Activated naive CD4-positive, alpha-beta T cell treated with anti-CD3 and anti-CD28 coated beads for 36 hours (primary cell): ENCODE measurements at regions not wholly inside any gene's neighbourhood (a gene's known extent, or its start where the extent isn't known, plus 50 kb on each side); places are given as distances from the start of the nearest gene placed in this dataset.
"Not testable (repeated sequence)": the region's sequence is repeated elsewhere in the genome, so short reads cannot be mapped to it uniquely, and the experiment has no call there.

Experiments
- CTCF ChIA-PET: fragments of 350-600 bp; sonication (Branson Sonifier 250); formaldehyde crosslinking; loops from one replicate; lab custom pipeline; 2021; ENCODE audit warnings: antibody characterized with exemption; lab: Charles Lee
- DNase-seq: peaks from one replicate; pipeline ENCODE4 v3.0.0-alpha.2; 2020
- H3K27ac Mint-ChIP-seq: one replicate; pipeline ENCODE4 v1.8.0; 2021; ENCODE audit warnings: mild to moderate bottlenecking, mixed read lengths
- H3K27me3 Mint-ChIP-seq: one replicate; pipeline ENCODE4 v1.8.0; 2021; ENCODE audit warnings: low read depth, mixed read lengths
- H3K36me3 Mint-ChIP-seq: one replicate; pipeline ENCODE4 v1.8.0; 2021; ENCODE audit warnings: low read depth, mixed read lengths
- H3K4me1 Mint-ChIP-seq: one replicate; pipeline ENCODE4 v1.8.0; 2021; ENCODE audit warnings: low read depth, mixed read lengths
- H3K4me3 Mint-ChIP-seq: one replicate; pipeline ENCODE4 v1.8.0; 2021; ENCODE audit warnings: mild to moderate bottlenecking, moderate library complexity, mixed read lengths
- H3K9me3 Mint-ChIP-seq: one replicate; pipeline ENCODE4 v1.8.0; 2021; ENCODE audit warnings: mixed read lengths
- intact Hi-C: fragments of 100-400 bp; cut with micrococcal nuclease; formaldehyde crosslinking; loops from one replicate; pipeline ENCODE4 v1.15.1; 2023

DNA sequence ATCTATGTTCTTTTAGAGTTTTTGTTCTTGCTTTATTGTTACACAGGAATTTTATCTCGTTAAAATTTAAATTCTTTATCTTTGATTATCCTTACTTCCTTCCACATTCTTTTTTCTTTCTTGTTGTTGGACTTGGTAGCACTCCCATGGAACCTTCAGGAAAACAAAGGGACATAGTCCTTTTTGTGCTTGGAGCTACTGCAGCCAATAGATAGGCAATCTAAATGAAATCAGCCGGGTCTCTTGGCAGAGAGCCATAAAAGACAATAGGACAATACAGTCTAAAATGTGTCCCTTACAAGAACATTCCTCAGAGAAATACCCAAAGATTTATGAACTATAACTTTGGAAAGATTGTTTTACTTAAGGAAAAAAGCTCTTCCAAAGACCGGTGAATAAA lies 548.1 kb upstream of the C9orf72 start:
- DNase-seq, result no peak
- no peaks in the 10 kb centered on the region for H3K9me3 Mint-ChIP-seq
- intact Hi-C loops, result no loop called here
- no peaks in the 10 kb centered on the region for H3K27me3 Mint-ChIP-seq
- H3K4me1 Mint-ChIP-seq, result no peaks in the 10 kb centered on the region
- H3K36me3 Mint-ChIP-seq, result no peaks in the 10 kb centered on the region
- no peak overlapping the region for H3K4me3 Mint-ChIP-seq
- CTCF ChIA-PET, result no interaction called here
- H3K27ac Mint-ChIP-seq, result no peak overlapping the region

DNA sequence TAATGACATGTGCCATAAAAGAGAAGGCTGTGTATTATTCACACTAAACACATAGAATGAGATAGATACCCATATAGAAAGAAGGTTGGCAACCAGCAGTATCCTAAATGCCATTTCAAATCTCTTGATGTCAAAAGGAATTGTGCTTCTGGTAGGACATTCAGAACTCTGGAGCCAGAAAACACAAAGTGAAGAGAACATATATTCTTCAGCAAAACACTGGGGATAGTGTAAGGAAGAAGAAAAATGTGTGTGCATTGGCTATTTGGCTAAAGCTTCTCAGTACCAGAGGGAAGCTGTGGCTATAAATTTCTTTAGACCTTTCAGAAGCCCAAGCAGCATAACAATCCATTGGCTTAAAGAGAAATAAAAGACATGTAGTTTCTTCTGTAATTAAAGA lies 551.6 kb upstream of the C9orf72 start:
- no peaks in the 10 kb centered on the region for H3K36me3 Mint-ChIP-seq
- no peaks in the 10 kb centered on the region for H3K9me3 Mint-ChIP-seq
- CTCF ChIA-PET, result no interaction called here
- DNase-seq, result no peak
- no peak overlapping the region for H3K4me3 Mint-ChIP-seq
- no peaks in the 10 kb centered on the region for H3K4me1 Mint-ChIP-seq
- intact Hi-C loops, result no loop called here
- H3K27me3 Mint-ChIP-seq, result no peaks in the 10 kb centered on the region
- H3K27ac Mint-ChIP-seq, result no peak overlapping the region

DNA sequence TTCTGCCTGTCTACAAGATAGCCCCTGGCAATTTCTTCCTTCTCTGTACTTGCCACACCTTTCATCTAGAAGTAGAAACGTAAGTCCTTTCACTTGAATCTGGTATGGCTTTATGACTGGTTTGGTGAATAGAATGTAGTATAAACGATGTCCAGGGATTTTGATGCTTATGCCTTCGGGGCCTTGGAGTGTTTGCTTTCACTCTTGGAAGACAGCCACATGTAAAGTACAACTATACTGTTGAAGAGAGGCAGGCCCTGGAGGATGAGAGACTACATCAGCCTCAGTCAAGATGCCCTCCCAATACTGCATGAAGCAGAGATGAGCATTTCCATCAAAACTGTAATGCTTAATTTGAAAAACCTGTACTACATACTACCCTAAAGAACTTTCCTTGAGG lies 553.8 kb upstream of the C9orf72 start:
- no peak for DNase-seq
- Mint-ChIP-seq H3K36me3 (no peaks in the 10 kb centered on the region), H3K4me1 (no peaks in the 10 kb centered on the region), H3K4me3 (no peak overlapping the region), H3K27ac (no peak overlapping the region), H3K27me3 (no peaks in the 10 kb centered on the region), H3K9me3 (no peaks in the 10 kb centered on the region)
- intact Hi-C loops, result no loop called here
- CTCF ChIA-PET, result no interaction called here

DNA sequence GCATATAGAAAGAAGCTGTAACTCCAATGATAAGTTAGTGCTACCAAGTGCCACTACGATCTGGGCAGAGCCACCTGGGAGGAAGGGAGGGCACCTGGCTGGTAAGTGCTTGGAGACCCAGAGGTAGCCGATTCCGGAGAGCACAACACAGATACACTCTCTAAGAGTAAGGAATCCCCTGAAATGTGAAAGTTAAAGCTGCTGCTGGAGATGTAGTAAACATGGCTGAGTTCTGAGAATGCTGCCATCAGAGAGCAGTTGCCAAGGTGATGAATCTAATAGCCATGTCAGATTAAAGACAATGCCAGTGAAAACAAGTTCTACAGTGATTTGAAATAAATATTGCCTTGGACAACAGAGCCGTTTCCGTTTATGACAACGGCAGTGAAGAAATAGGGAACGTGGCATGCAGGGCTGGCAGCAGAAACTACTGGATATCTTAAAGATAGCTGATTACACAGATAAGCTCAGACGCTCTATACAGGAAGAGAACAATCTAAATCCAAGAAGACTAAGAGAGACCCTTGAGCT lies 561.2 kb upstream of the C9orf72 start:
- no peak overlapping the region for H3K27ac Mint-ChIP-seq
- H3K9me3 Mint-ChIP-seq, result no peaks in the 10 kb centered on the region
- no peaks in the 10 kb centered on the region for H3K36me3 Mint-ChIP-seq
- CTCF ChIA-PET, result no interaction called here
- no peak overlapping the region for H3K4me3 Mint-ChIP-seq
- no peak for DNase-seq
- no peaks in the 10 kb centered on the region for H3K27me3 Mint-ChIP-seq
- H3K4me1 Mint-ChIP-seq, result no peaks in the 10 kb centered on the region
- intact Hi-C loops, result no loop called here

DNA sequence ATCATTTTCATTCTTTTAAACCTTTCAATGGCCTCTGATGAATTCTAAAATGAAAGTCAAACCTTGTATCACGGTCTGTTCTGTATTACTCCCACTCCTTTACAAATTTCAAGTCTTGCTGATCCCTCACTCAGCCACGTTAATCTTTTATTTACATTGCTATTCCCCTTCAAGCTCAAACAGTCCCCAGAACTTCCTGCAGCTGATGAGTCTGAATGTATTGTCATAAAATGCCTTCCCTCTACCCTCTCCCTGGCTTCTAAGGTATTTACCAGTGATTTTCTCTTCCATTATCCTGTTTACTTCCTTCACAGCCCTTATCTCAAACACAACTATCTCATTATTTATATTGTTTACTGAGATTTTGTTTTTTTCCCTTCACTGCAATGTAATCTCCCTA lies 562.3 kb upstream of the C9orf72 start:
- no peaks in the 10 kb centered on the region for H3K27me3 Mint-ChIP-seq
- no peak for DNase-seq
- intact Hi-C loops, result no loop called here
- H3K27ac Mint-ChIP-seq, result no peak overlapping the region
- H3K4me1 Mint-ChIP-seq, result no peaks in the 10 kb centered on the region
- CTCF ChIA-PET, result no interaction called here
- no peak overlapping the region for H3K4me3 Mint-ChIP-seq
- H3K36me3 Mint-ChIP-seq, result no peaks in the 10 kb centered on the region
- H3K9me3 Mint-ChIP-seq, result no peaks in the 10 kb centered on the region

DNA sequence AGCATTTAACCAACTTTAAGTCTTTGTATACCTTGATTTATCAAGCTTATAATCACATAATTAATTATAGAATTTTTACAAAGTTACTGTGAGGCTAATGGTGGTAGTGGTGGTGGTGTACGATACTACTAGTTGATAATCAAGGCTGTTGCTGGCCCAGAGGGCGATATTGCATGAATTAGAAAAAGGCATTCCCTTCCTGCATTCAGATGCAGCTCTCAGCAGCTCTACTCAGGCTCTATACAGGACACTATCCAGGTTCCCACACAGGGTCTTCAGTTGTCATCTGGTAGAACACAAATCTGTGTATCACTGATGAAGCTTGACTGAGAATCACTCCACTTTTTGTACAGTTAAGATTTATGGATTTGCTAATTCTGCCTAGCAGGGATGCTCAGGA lies 562.8 kb upstream of the C9orf72 start:
- H3K9me3 Mint-ChIP-seq, result no peaks in the 10 kb centered on the region
- no peaks in the 10 kb centered on the region for H3K27me3 Mint-ChIP-seq
- no peak for DNase-seq
- intact Hi-C loops, result no loop called here
- H3K4me1 Mint-ChIP-seq, result no peaks in the 10 kb centered on the region
- no peaks in the 10 kb centered on the region for H3K36me3 Mint-ChIP-seq
- no peak overlapping the region for H3K27ac Mint-ChIP-seq
- CTCF ChIA-PET, result no interaction called here
- no peak overlapping the region for H3K4me3 Mint-ChIP-seq

DNA sequence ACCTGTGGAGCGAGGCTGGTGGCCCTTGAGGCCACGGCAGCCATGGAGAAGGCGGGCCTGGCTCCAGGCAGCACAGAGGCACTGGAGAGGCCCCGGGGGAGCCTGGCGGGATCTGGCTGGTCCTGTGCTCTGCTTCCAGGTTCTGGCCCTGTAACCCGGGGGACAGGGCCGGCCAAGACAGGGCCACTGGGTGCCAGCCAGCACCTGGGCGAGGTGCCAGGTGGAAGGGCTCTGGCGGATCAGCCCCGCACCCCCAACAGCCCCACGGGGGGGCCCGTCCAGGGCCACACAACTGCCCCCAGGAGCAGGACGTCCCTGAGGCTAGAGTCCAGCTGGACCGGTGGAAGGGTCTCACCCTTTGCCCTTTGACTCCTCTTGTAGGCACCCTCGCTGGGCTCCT lies 574.1 kb upstream of the C9orf72 start:
- H3K36me3 Mint-ChIP-seq, CTCF ChIA-PET, H3K9me3 Mint-ChIP-seq, DNase-seq, H3K4me3 Mint-ChIP-seq, H3K4me1 Mint-ChIP-seq, H3K27ac Mint-ChIP-seq, intact Hi-C loops, H3K27me3 Mint-ChIP-seq: not testable (repeated sequence)

DNA sequence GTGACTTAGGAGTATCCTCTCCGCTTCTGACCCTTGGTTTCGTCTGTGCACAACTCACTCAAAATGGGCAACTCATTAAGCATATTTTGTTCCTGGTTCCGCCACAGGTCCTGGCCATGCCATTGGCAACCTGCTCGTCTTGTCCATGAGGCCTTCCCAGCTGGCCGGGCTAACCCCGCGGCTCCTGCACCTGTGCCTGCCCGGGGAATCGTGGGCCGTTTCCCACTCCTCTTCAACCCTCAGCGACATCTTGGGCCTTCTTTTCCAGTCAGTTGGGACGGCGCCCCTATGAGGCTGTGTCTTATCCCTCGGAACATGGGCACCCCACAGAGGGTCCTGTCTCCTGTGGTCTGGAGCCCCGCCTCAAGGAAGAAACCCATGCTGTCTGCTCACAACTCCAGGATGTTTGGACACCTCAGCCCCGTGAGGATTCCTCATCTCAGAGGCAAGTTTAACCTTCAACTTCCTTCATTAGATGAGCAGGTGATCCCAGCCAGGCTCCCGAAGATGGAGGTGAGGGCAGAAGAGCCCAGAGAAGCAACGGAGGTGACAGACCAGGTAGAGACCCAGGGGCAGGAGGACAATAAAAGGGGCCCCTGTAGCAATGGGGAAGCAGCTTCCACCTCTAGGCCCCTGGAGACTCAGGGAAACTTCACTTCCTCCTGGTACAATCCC lies 574.8 kb upstream of the C9orf72 start:
- DNase-seq, H3K36me3 Mint-ChIP-seq, intact Hi-C loops, CTCF ChIA-PET, H3K4me3 Mint-ChIP-seq, H3K27ac Mint-ChIP-seq, H3K27me3 Mint-ChIP-seq, H3K9me3 Mint-ChIP-seq, H3K4me1 Mint-ChIP-seq: not testable (repeated sequence)

DNA sequence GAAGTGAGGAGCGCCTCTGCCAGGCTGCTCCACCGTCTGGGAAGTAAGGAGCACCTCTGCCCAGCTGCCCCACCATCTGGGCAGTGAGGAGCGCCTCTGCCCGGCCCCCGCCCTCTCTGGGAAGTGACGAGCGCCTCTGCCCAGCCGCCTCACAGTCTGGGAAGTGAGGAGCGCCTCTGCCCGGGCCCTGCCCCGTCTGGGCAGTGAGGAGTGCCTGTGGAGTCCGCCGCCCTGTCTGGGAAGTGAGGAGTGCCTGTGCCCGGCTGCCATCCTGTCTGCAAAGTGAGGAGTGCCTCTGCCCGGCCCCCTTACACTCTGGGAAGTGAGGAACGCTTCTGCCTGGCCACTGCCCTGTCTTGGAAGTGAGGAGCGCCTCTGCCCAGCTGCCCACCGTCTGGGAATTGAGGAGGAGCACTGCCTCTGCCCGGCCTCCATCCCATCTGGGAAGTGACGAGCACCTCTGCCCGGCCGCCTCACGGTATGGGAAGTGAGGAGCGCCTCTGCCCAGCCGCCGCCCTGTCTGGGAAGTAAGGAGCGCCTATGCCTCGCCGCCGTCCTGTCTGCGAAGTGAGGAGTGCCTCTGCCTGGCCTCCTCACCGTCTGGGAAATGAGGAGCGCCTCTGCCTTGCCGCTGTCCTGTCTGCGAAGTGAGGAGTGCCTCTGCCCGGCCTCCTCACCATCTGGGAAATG lies 576.2 kb upstream of the C9orf72 start:
- H3K27me3 Mint-ChIP-seq, H3K9me3 Mint-ChIP-seq, intact Hi-C loops: not testable (repeated sequence)

DNA sequence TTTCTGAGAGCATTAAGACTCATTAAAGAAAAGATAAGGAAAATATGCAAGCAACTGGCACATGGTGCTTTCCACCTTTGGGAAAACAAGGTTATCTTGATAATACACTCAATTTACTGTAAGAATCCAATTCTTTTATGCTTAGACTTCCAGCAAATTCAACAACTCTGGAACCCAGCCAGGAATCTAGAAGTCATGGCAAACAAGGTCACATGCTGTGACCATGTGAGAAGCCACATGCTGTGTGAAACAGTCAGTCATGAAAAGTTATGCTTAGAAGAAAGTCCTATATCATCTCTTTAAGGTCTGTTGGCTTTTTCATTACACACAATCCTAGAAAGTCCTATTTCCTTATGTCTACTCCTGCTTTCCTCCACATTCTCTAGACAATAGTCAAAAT lies 581.8 kb upstream of the C9orf72 start:
- H3K9me3 Mint-ChIP-seq, result peaks cover 2% of the 10 kb centered on the region
- H3K27ac Mint-ChIP-seq, result no peak overlapping the region
- H3K4me1 Mint-ChIP-seq, result no peaks in the 10 kb centered on the region
- intact Hi-C loops, result no loop called here
- no peaks in the 10 kb centered on the region for H3K27me3 Mint-ChIP-seq
- CTCF ChIA-PET, result no interaction called here
- H3K36me3 Mint-ChIP-seq, result no peaks in the 10 kb centered on the region
- no peak for DNase-seq
- no peak overlapping the region for H3K4me3 Mint-ChIP-seq

More for the DNA sequence above, 576.2 kb upstream of the C9orf72 start:
- H3K4me3 Mint-ChIP-seq, H3K4me1 Mint-ChIP-seq, H3K36me3 Mint-ChIP-seq, H3K27ac Mint-ChIP-seq, DNase-seq, CTCF ChIA-PET: not testable (repeated sequence)

DNA sequence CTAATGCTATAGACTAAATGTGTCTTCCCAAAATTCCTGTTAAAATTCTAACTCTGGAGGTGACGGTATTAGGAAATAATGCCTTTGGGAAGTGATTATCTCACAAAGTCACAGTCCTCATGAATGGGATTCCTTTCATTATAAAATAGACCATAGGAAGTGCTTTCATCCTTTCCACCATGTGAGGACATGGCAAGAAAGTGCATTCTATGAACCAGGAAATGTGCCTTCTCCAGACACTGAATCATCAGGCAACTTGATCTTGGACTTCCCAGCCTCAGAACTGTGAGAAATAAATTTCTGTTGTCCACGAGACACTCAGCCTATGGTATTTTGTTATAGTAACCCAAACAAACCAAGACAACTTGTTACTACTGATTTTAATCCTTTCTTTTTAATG lies 582.4 kb upstream of the C9orf72 start:
- H3K36me3 Mint-ChIP-seq, result no peaks in the 10 kb centered on the region
- no peak overlapping the region for H3K4me3 Mint-ChIP-seq
- no peak for DNase-seq
- intact Hi-C loops, result no loop called here
- no peaks in the 10 kb centered on the region for H3K4me1 Mint-ChIP-seq
- H3K9me3 Mint-ChIP-seq, result peaks cover 2% of the 10 kb centered on the region
- no peaks in the 10 kb centered on the region for H3K27me3 Mint-ChIP-seq
- H3K27ac Mint-ChIP-seq, result no peak overlapping the region
- CTCF ChIA-PET, result no interaction called here

DNA sequence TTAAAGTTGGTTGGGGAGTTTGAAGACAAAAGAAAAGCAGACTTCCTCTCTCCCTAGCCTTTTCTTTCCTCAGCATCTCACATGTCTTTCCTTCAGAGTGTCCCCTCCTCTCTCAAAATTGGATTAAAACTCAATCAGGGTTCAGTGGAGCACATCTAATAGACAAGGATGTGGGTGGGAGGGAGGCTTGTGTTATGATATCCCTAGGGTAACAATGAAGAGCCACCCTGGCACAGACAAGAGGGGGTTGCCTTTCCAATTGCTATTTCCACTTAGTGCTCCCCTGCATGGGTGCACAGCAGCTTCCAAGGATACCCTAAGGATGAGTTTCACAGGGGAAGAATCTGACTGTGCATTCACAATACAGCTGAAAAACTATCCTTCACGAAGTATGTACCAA lies 585.2 kb upstream of the C9orf72 start:
- CTCF ChIA-PET, result interaction anchor here (0.6 kb wide), 1 partner anchor 86 kb away, joined by 3 read pairs; no protein-coding TSS in a partner anchor
- Mint-ChIP-seq H3K9me3 (peaks cover 3% of the 10 kb centered on the region), H3K27me3 (no peaks in the 10 kb centered on the region), H3K4me3 (no peak overlapping the region), H3K4me1 (no peaks in the 10 kb centered on the region), H3K36me3 (no peaks in the 10 kb centered on the region), H3K27ac (no peak overlapping the region)
- intact Hi-C loops, result no loop called here
- no peak for DNase-seq

DNA sequence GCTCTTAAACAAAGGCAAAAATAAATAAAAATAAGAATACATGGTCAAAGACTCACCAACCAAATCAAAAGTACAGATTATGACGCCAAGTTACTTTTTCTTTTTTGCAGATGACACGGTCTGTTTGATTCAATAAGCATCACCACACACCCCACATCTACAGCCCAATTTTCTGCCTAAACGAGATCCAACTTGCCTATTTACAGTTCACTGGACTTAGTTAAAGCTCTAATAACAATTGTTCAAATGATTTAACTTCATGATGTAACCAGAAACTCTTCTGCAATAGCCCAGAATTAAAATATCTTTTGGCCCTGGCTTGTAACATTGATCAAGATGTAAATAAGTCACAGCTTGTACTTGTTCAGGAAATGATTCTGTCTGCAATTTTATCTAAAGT lies 590.3 kb upstream of the C9orf72 start:
- no peak overlapping the region for H3K4me3 Mint-ChIP-seq
- CTCF ChIA-PET, result interaction anchor here (0.7 kb wide), 1 partner anchor 244 kb away, joined by 3 read pairs; no protein-coding TSS in a partner anchor
- H3K9me3 Mint-ChIP-seq, result peaks cover 2% of the 10 kb centered on the region
- no peaks in the 10 kb centered on the region for H3K36me3 Mint-ChIP-seq
- H3K27me3 Mint-ChIP-seq, result no peaks in the 10 kb centered on the region
- intact Hi-C loops, result no loop called here
- no peaks in the 10 kb centered on the region for H3K4me1 Mint-ChIP-seq
- no peak overlapping the region for H3K27ac Mint-ChIP-seq
- DNase-seq, result no peak
